Adrenal gland (tissue), 5 donors: ENCODE measurements at regions not wholly inside any gene's neighbourhood (a gene's known extent, or its start where the extent isn't known, plus 50 kb on each side); places are given as distances from the start of the nearest gene placed in this dataset.

ENCODE experiments used
- CTCF ChIP-seq, 6 experiments: fragments of 450-650 bp in 4 of 6; fragments of 200-600 bp in 2 of 6; sonication (generic) in 1 of 6; IDR thresholded peaks; 1 replicate in 5 of 6; 2 replicates in 1 of 6; pipeline versions ENCODE4 v1.5.1 to v1.8.0; 2016 to 2021; ENCODE audit warnings: antibody characterized with exemption in 6 of 6, mild to moderate bottlenecking in 2 of 6, moderate library complexity in 1 of 6
- POLR2A ChIP-seq, 2 donors: fragments of 450-650 bp; IDR thresholded peaks; one replicate each; pipeline ENCODE4 v1.6.1; 2017; ENCODE audit warnings: antibody characterized with exemption in 2 of 2, mild to moderate bottlenecking in 2 of 2, moderate library complexity in 1 of 2
- donor health status: DM: no; HTN: no; CAD: no.

GRCh38 chr6:18672852-18673251 is 285.7 kb downstream of the RNF144B start:
- TF ChIP-seq CTCF (IDR thresholded peaks at IDR 0.05) (no peak), POLR2A (IDR thresholded peaks at IDR 0.05) (no peak)
